Ascending aorta (tissue), 2 donors: ENCODE measurements at regions not wholly inside any gene's neighbourhood (a gene's known extent, or its start where the extent isn't known, plus 50 kb on each side); places are given as distances from the start of the nearest gene placed in this dataset.
"Not testable (repeated sequence)": the region's sequence is repeated elsewhere in the genome, so short reads cannot be mapped to it uniquely, and the experiment has no call there.

Experiments used
- DNase-seq, 2 donors: peaks; one replicate each; pipeline ENCODE4 v3.0.0-alpha.2; 2019; ENCODE audit warnings: low spot score in 2 of 2
- H3K27ac ChIP-seq, 2 donors: fragments of 200-600 bp; sonication (generic); one replicate each; pipeline ENCODE4 v1.5.1; 2016 to 2017; ENCODE audit warnings: mild to moderate bottlenecking in 1 of 2
- H3K27me3 ChIP-seq: fragments of 200-600 bp; sonication (generic); one replicate; pipeline ENCODE4 v1.5.1; 2017
- H3K36me3 ChIP-seq, 2 donors: fragments of 200-600 bp; sonication (generic); one replicate each; pipeline ENCODE4 v1.5.1; 2016
- H3K4me1 ChIP-seq, 2 donors: fragments of 200-600 bp; sonication (generic); one replicate each; pipeline ENCODE4 v1.5.1; 2016 to 2017; ENCODE audit warnings: mild to moderate bottlenecking in 1 of 2
- H3K4me3 ChIP-seq, 2 donors: fragments of 200-600 bp; sonication (generic); one replicate each; pipeline ENCODE4 v1.5.1; 2016 to 2017; ENCODE audit warnings: mild to moderate bottlenecking in 1 of 2
- H3K9me3 ChIP-seq, 2 donors: fragments of 200-600 bp; sonication (generic); one replicate each; pipeline ENCODE4 v1.5.1; 2016
- CTCF ChIP-seq, 3 experiments: fragments of 200-600 bp in 2 of 3; fragments of 450-650 bp in 1 of 3; sonication (generic) in 2 of 3; IDR thresholded peaks; one replicate each; pipeline ENCODE4 v1.5.1; 2016 to 2019; ENCODE audit warnings: antibody characterized with exemption in 3 of 3, mild to moderate bottlenecking in 1 of 3, moderate library complexity in 1 of 3
- intact Hi-C: fragments of 100-400 bp; cut with DNase I; formaldehyde crosslinking; loops from one replicate; pipeline ENCODE4 v1.15.1; 2023

- H3K27me3 ChIP-seq, H3K9me3 ChIP-seq, H3K4me1 ChIP-seq, intact Hi-C loops, H3K4me3 ChIP-seq, DNase-seq, H3K36me3 ChIP-seq, H3K27ac ChIP-seq: not testable (repeated sequence)
Observed at GRCh38 chr1:78203410-78203982, 157.7 kb downstream of the GIPC2 start.

GRCh38 chr1:78210175-78210574 is 164.4 kb downstream of the GIPC2 start:
- Histone ChIP-seq H3K27me3 (no peaks in the 10 kb centered on the region), H3K27ac (no peak overlapping the region), H3K4me3 (no peak overlapping the region), H3K4me1 (no peaks in the 10 kb centered on the region), H3K9me3 (peaks cover 0 to 10% of the 10 kb centered on the region in 2 donors), H3K36me3 (no peaks in the 10 kb centered on the region)
- TF ChIP-seq CTCF (IDR thresholded peaks at IDR 0.05) = no peak
- intact Hi-C loops = no loop called here
- no peak for DNase-seq

- no peak overlapping the region for H3K4me3 ChIP-seq
- H3K27ac ChIP-seq = no peak overlapping the region
- no peak for DNase-seq
- TF ChIP-seq CTCF (IDR thresholded peaks at IDR 0.05) = no peak
- no peaks in the 10 kb centered on the region for H3K4me1 ChIP-seq
- intact Hi-C loops = no loop called here
- no peaks in the 10 kb centered on the region for H3K36me3 ChIP-seq
- H3K9me3 ChIP-seq = peaks cover 0 to 10% of the 10 kb centered on the region in 2 donors
- H3K27me3 ChIP-seq = no peaks in the 10 kb centered on the region
Observed at GRCh38 chr1:78211483-78212092, 165.8 kb downstream of the GIPC2 start.

GRCh38 chr1:78214334-78214733 is 168.6 kb downstream of the GIPC2 start:
- no peak for DNase-seq
- H3K36me3 ChIP-seq = no peaks in the 10 kb centered on the region
- intact Hi-C loops = no loop called here
- no peak for TF ChIP-seq CTCF (IDR thresholded peaks at IDR 0.05)
- no peak overlapping the region for H3K4me3 ChIP-seq
- H3K27ac ChIP-seq = no peak overlapping the region
- no peaks in the 10 kb centered on the region for H3K27me3 ChIP-seq
- H3K9me3 ChIP-seq = peaks cover 0 to 10% of the 10 kb centered on the region in 2 donors
- H3K4me1 ChIP-seq = no peaks in the 10 kb centered on the region

GRCh38 chr1:78222225-78222959 is 176.6 kb downstream of the GIPC2 start:
- no peaks in the 10 kb centered on the region for H3K4me1 ChIP-seq
- H3K36me3 ChIP-seq = no peaks in the 10 kb centered on the region
- intact Hi-C loops = no loop called here
- H3K9me3 ChIP-seq = no peaks in the 10 kb centered on the region
- TF ChIP-seq CTCF (IDR thresholded peaks at IDR 0.05) = no peak
- no peak for DNase-seq
- no peak overlapping the region for H3K27ac ChIP-seq
- no peak overlapping the region for H3K4me3 ChIP-seq
- no peaks in the 10 kb centered on the region for H3K27me3 ChIP-seq

- H3K4me1 ChIP-seq = no peaks in the 10 kb centered on the region
- intact Hi-C loops = no loop called here
Observed at GRCh38 chr1:78222960-78223358, 177.2 kb downstream of the GIPC2 start.

More at GRCh38 chr1:78222960-78223358, 177.2 kb downstream of the GIPC2 start:
- TF ChIP-seq CTCF (IDR thresholded peaks at IDR 0.05) = no peak
- Histone ChIP-seq H3K9me3 (no peaks in the 10 kb centered on the region), H3K27me3 (no peaks in the 10 kb centered on the region), H3K4me3 (no peak overlapping the region), H3K36me3 (no peaks in the 10 kb centered on the region), H3K27ac (no peak overlapping the region)
- no peak for DNase-seq
